ENCODE measurements at regions not wholly inside any gene's neighbourhood (a gene's known extent, or its start where the extent isn't known, plus 50 kb on each side); places are given as distances from the start of the nearest gene placed in this dataset.

GRCh38 chr9:21660976-21661375 is 141.5 kb upstream of the MTAP start:
- TF ChIP-seq CTCF (conservative IDR thresholded peaks at IDR 0.05) (no peak), ZFX (IDR thresholded peaks at IDR 0.05) (no peak)
